Neural progenitor cell (in vitro differentiated cells): ENCODE measurements at regions not wholly inside any gene's neighbourhood (a gene's known extent, or its start where the extent isn't known, plus 50 kb on each side); places are given as distances from the start of the nearest gene placed in this dataset.

Source experiments
- EZH2 ChIP-seq: fragments of 200-600 bp; sonication (generic); IDR thresholded peaks from 2 replicates; pipeline ENCODE4 v1.6.1; 2017; ENCODE audit warnings: antibody characterized with exemption, mild to moderate bottlenecking, moderate library complexity
- EZH2phosphoT487 ChIP-seq: fragments of 200-600 bp; sonication (generic); IDR thresholded peaks from 2 replicates; pipeline ENCODE4 v1.6.1; 2017; ENCODE audit warnings: antibody characterized with exemption
- TF ChIP-seq, protein P1 (sequence below): fragments of 200-600 bp; sonication (generic); IDR thresholded peaks from 2 replicates; pipeline ENCODE4 v1.5.1; 2017; ENCODE audit warnings: antibody characterized with exemption, mild to moderate bottlenecking

DNA sequence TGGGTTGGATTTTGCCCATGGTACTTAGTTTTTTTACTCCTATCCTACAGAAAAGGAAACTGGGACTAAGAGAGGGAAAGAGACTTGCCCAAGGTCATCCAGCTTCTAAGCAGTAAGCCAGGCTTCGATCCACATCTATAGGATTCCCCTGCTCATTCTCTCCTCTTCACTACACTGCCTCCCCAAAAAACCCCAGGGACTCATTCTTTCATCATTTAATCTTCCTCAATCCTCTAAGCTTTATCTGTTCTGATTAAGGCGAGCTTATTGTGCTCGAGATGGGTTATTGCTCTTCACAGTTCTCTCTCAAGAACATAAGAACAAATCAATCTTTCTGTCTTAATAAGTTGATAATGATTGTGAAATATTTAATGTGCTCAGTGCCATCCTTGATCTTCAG lies 511.1 kb upstream of the BRINP1 start:
- TF ChIP-seq, protein P1, sequence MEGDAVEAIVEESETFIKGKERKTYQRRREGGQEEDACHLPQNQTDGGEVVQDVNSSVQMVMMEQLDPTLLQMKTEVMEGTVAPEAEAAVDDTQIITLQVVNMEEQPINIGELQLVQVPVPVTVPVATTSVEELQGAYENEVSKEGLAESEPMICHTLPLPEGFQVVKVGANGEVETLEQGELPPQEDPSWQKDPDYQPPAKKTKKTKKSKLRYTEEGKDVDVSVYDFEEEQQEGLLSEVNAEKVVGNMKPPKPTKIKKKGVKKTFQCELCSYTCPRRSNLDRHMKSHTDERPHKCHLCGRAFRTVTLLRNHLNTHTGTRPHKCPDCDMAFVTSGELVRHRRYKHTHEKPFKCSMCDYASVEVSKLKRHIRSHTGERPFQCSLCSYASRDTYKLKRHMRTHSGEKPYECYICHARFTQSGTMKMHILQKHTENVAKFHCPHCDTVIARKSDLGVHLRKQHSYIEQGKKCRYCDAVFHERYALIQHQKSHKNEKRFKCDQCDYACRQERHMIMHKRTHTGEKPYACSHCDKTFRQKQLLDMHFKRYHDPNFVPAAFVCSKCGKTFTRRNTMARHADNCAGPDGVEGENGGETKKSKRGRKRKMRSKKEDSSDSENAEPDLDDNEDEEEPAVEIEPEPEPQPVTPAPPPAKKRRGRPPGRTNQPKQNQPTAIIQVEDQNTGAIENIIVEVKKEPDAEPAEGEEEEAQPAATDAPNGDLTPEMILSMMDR = no peak
- TF ChIP-seq EZH2 = no peak
- no peak for TF ChIP-seq EZH2phosphoT487
